H9 (cell line): ENCODE measurements at regions not wholly inside any gene's neighbourhood (a gene's known extent, or its start where the extent isn't known, plus 50 kb on each side); places are given as distances from the start of the nearest gene placed in this dataset.

Experiments used
- DNase-seq: peaks from one replicate; pipeline ENCODE4 v3.0.0-alpha.2; 2017
- H2AFZ ChIP-seq: one replicate; pipeline ENCODE4 v1.6.1; 2013; ENCODE audit warnings: mild to moderate bottlenecking, low read length, control low read depth, moderate library complexity
- H2AK5ac ChIP-seq: 2 replicates; pipeline ENCODE4 v1.6.1; 2013; ENCODE audit warnings: low read length, control low read depth, mixed read lengths; ENCODE audit not compliant: insufficient read length
- H2BK120ac ChIP-seq: one replicate; pipeline ENCODE4 v1.6.1; 2013; ENCODE audit warnings: low read depth, mild to moderate bottlenecking, low read length, control low read depth, inconsistent platforms; ENCODE audit not compliant: poor library complexity, severe bottlenecking
- H2BK12ac ChIP-seq: 2 replicates; pipeline ENCODE4 v1.6.1; 2013; ENCODE audit warnings: low read length, control low read depth, mixed read lengths, low read depth; ENCODE audit not compliant: insufficient read length
- H2BK15ac ChIP-seq: 2 replicates; pipeline ENCODE4 v1.6.1; 2013; ENCODE audit warnings: low read depth, low read length, control low read depth
- H2BK20ac ChIP-seq: one replicate; pipeline ENCODE4 v1.6.1; 2013; ENCODE audit warnings: low read depth, mild to moderate bottlenecking, low read length, control low read depth, inconsistent platforms; ENCODE audit not compliant: poor library complexity, severe bottlenecking
- H2BK5ac ChIP-seq: 2 replicates; pipeline ENCODE4 v1.6.1; 2013; ENCODE audit warnings: low read length, control low read depth, mixed read lengths; ENCODE audit not compliant: insufficient read length
- H3K14ac ChIP-seq: 2 replicates; pipeline ENCODE4 v1.6.1; 2013; ENCODE audit warnings: low read length, control low read depth; ENCODE audit not compliant: insufficient read depth
- H3K18ac ChIP-seq: 2 replicates; pipeline ENCODE4 v1.6.1; 2013; ENCODE audit warnings: low read depth, mild to moderate bottlenecking, mixed read lengths, low read length, control low read depth; ENCODE audit not compliant: insufficient read length
- H3K23ac ChIP-seq: 2 replicates; pipeline ENCODE4 v1.6.1; 2013; ENCODE audit warnings: low read length, control low read depth, mixed read lengths, low read depth; ENCODE audit not compliant: insufficient read length
- H3K23me2 ChIP-seq: 2 replicates; pipeline ENCODE4 v1.6.1; 2013; ENCODE audit warnings: low read depth, mild to moderate bottlenecking, mixed read lengths, low read length, control low read depth; ENCODE audit not compliant: insufficient read length, poor library complexity, severe bottlenecking
- H3K27ac ChIP-seq: 2 replicates; pipeline ENCODE4 v1.5.1; 2013; ENCODE audit warnings: low read length, control low read depth, mixed read lengths, low read depth; ENCODE audit not compliant: insufficient read length
- H3K27me3 ChIP-seq: 2 replicates; pipeline ENCODE4 v1.6.1; 2013; ENCODE audit warnings: low read length, control low read depth, inconsistent platforms; ENCODE audit not compliant: insufficient read depth
- H3K4ac ChIP-seq: 2 replicates; pipeline ENCODE4 v1.6.1; 2013; ENCODE audit warnings: low read depth, mild to moderate bottlenecking, control low read depth, inconsistent platforms, low read length, moderate library complexity
- H3K4me1 ChIP-seq: 2 replicates; pipeline ENCODE4 v1.6.1; 2013; ENCODE audit warnings: low read length, control low read depth, inconsistent platforms; ENCODE audit not compliant: insufficient read depth
- H3K4me2 ChIP-seq: 2 replicates; pipeline ENCODE4 v1.6.1; 2013; ENCODE audit warnings: low read length, control low read depth, mixed read lengths; ENCODE audit not compliant: insufficient read length, insufficient read depth
- H3K56ac ChIP-seq: 2 replicates; pipeline ENCODE4 v1.6.1; 2013; ENCODE audit warnings: low read depth, mild to moderate bottlenecking, mixed read lengths, low read length, control low read depth; ENCODE audit not compliant: insufficient read length
- H3K79me1 ChIP-seq: 2 replicates; pipeline ENCODE4 v1.6.1; 2013; ENCODE audit warnings: low read depth, mild to moderate bottlenecking, moderate library complexity, low read length, control low read depth, inconsistent platforms; ENCODE audit not compliant: insufficient read depth, poor library complexity, severe bottlenecking
- H3K79me2 ChIP-seq: 2 replicates; pipeline ENCODE4 v1.6.1; 2013; ENCODE audit warnings: low read length, control low read depth, inconsistent platforms; ENCODE audit not compliant: insufficient read depth
- H3K9ac ChIP-seq: 2 replicates; pipeline ENCODE4 v1.6.1; 2013; ENCODE audit warnings: low read length, control low read depth, mixed read lengths; ENCODE audit not compliant: insufficient read length; ENCODE audit errors: extremely low read depth
- H3K9me3 ChIP-seq: one replicate; pipeline ENCODE4 v1.6.1; 2013; ENCODE audit warnings: low read depth, low read length, inconsistent platforms; ENCODE audit not compliant: control insufficient read depth
- H3T11ph ChIP-seq: one replicate; pipeline ENCODE4 v1.6.1; 2013; ENCODE audit warnings: mild to moderate bottlenecking, low read length, control low read depth, inconsistent platforms
- H4K20me1 ChIP-seq: one replicate; pipeline ENCODE4 v1.6.1; 2013; ENCODE audit not compliant: control insufficient read depth, insufficient read length, insufficient read depth
- H4K5ac ChIP-seq: 2 replicates; pipeline ENCODE4 v1.6.1; 2013; ENCODE audit warnings: low read depth, mild to moderate bottlenecking, mixed read lengths, low read length, control low read depth; ENCODE audit not compliant: insufficient read length
- H4K8ac ChIP-seq: replicated peaks from 2 replicates; pipeline ENCODE4 v1.6.1; 2013; ENCODE audit warnings: low read length, control low read depth, mixed read lengths, low read depth; ENCODE audit not compliant: insufficient read length
- H4K91ac ChIP-seq: 2 replicates; pipeline ENCODE4 v1.6.1; 2013; ENCODE audit warnings: low read depth, mild to moderate bottlenecking, moderate library complexity, mixed read lengths, low read length, control low read depth; ENCODE audit not compliant: insufficient read length
- H3K27ac Mint-ChIP-seq, 3 experiments: 2 replicates in 2 of 3; 3 replicates in 1 of 3; pipeline ENCODE4 v1.8.0; 2020 to 2021; ENCODE audit warnings: mixed read lengths in 3 of 3, mild to moderate bottlenecking in 1 of 3, moderate library complexity in 1 of 3
- H3K27me3 Mint-ChIP-seq: 2 replicates; pipeline ENCODE4 v1.8.0; 2021; ENCODE audit warnings: low read depth, mild to moderate bottlenecking, moderate library complexity, mixed read lengths
- H3K36me3 Mint-ChIP-seq, 3 experiments: 2 replicates in 2 of 3; 3 replicates in 1 of 3; pipeline ENCODE4 v1.8.0; 2020 to 2021; ENCODE audit warnings: low read depth in 3 of 3, mixed read lengths in 3 of 3; ENCODE audit not compliant: insufficient read depth in 1 of 3
- H3K4me1 Mint-ChIP-seq, 2 experiments: 2 replicates each; pipeline ENCODE4 v1.8.0; 2020; ENCODE audit warnings: mixed read lengths in 2 of 2
- H3K4me3 Mint-ChIP-seq, 2 experiments: 2 replicates in 1 of 2; 3 replicates in 1 of 2; pipeline ENCODE4 v1.8.0; 2020 to 2021; ENCODE audit warnings: mild to moderate bottlenecking in 2 of 2, mixed read lengths in 2 of 2, moderate library complexity in 1 of 2
- H3K9me3 Mint-ChIP-seq, 2 experiments: 2 replicates in 1 of 2; 3 replicates in 1 of 2; pipeline ENCODE4 v1.8.0; 2020; ENCODE audit warnings: mild to moderate bottlenecking in 2 of 2, mixed read lengths in 2 of 2, moderate library complexity in 1 of 2
- CTCF ChIP-seq: fragments of 200-600 bp; sonication (generic); conservative IDR thresholded peaks from 3 replicates; pipeline ENCODE4 v1.8.0; 2021; ENCODE audit warnings: antibody characterized with exemption, mild to moderate bottlenecking
- WGBS: extraction: QIAGEN DNeasy Blood & Tissue Kit; methylation state at CpG from one replicate; pipeline ENCODE4 v1.1.7; 2013; ENCODE audit warnings: missing lambda C conversion rate, low lambda C conversion rate, mixed read lengths; ENCODE audit not compliant: insufficient read length; ENCODE audit errors: extremely low coverage; 5-methylcytosine and 5-hydroxymethylcytosine counted together

GRCh38 chr14:103230021-103230420 is 104.0 kb upstream of the EIF5 start:
- no peaks in the 10 kb centered on the region for H3K9me3 ChIP-seq
- Mint-ChIP-seq H3K27me3 (peaks cover 6% of the 10 kb centered on the region), H3K27ac (no peak overlapping the region; a peak in 1 of 7 replicates), H3K4me3 (no peak overlapping the region), H3K9me3 (no peaks in the 10 kb centered on the region; a peak in 1 of 5 replicates), H3K4me1 (peaks cover 13% of the 10 kb centered on the region in 2 experiments), H3K36me3 (no peaks in the 10 kb centered on the region)
- no peak overlapping the region for H2BK12ac ChIP-seq
- no CpG with 5 or more reads among the region's 9 CpGs for WGBS
- H3K27ac ChIP-seq: no peak overlapping the region
- H2AK5ac ChIP-seq: no peak overlapping the region
- H4K5ac ChIP-seq: no peak overlapping the region
- no peak for TF ChIP-seq CTCF
- H3K4ac ChIP-seq: no peak overlapping the region
- no peaks in the 10 kb centered on the region for H3K23me2 ChIP-seq
- no peak overlapping the region for H2BK15ac ChIP-seq
- H2BK120ac ChIP-seq: no peak overlapping the region
- H3K4me2 ChIP-seq: no peak overlapping the region
- H3K27me3 ChIP-seq: no peaks in the 10 kb centered on the region
- H3K9ac ChIP-seq: no peak overlapping the region
- no peak overlapping the region for H3K18ac ChIP-seq
- no peaks in the 10 kb centered on the region for H4K20me1 ChIP-seq
- no peak overlapping the region for H2AFZ ChIP-seq
- H3K23ac ChIP-seq: no peak overlapping the region
- H4K8ac ChIP-seq: no peak overlapping the region
- no peaks in the 10 kb centered on the region for H3K4me1 ChIP-seq
- no peak for DNase-seq
- H4K91ac ChIP-seq: no peak overlapping the region
- H3T11ph ChIP-seq: no peak overlapping the region
- no peak overlapping the region for H3K56ac ChIP-seq
- no peak overlapping the region for H2BK20ac ChIP-seq
- no peaks in the 10 kb centered on the region for H3K79me2 ChIP-seq
- no peak overlapping the region for H3K14ac ChIP-seq
- H3K79me1 ChIP-seq: no peaks in the 10 kb centered on the region
- H2BK5ac ChIP-seq: no peak overlapping the region
